ENCODE measurements at regions not wholly inside any gene's neighbourhood (a gene's known extent, or its start where the extent isn't known, plus 50 kb on each side); places are given as distances from the start of the nearest gene placed in this dataset.

DNA sequence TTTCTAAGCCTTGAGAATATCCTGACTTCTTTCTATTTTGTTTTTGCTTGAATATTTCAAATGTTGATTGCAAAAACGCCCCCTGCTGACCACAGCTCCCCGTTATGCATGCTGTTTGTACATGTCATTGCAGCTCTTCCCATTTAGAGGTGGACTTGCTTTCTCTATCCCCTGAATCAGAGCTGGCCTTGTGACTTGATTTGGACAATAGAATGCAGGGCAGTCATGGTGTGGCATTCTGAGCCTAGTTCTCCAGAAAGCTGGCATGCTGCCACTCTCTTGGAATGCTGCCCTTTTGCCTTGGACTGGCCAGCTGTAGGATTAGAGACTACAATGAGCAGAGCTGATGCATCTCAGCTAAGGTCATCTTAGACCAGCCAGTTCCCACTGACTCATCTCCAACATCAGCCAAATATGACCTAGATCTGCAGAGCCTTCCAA, 1561.5 kb downstream of the MRPL39 start:
- in situ Hi-C loops (cut with HindIII; ENCODE audit: low sequenced_read_pairs): no loop called here
- TF ChIP-seq CTCF (IDR thresholded peaks at IDR 0.05; ENCODE audit: low read depth, low read length): peak; percentile 58
- no peak overlapping the region for H3K4me3 ChIP-seq (ENCODE audit: low read depth, low read length)
- peak; percentile 97 for DNase-seq (ENCODE audit: low read depth, low spot score)

- no peak for TF ChIP-seq CTCF (IDR thresholded peaks at IDR 0.05; ENCODE audit: low read depth, low read length)
- in situ Hi-C loops (cut with HindIII; ENCODE audit: low sequenced_read_pairs): no loop called here
- no peak overlapping the region for H3K4me3 ChIP-seq (ENCODE audit: low read depth, low read length)
- DNase-seq (ENCODE audit: low read depth, low spot score): no peak
These were observed 1561.9 kb downstream of the MRPL39 start for GRCh38 chr21:24045373-24045772.

GRCh38 chr21:24042687-24043086, 1564.6 kb downstream of the MRPL39 start:
- DNase-seq (ENCODE audit: low read depth, low spot score): no peak
- TF ChIP-seq CTCF (IDR thresholded peaks at IDR 0.05; ENCODE audit: low read depth, low read length): no peak
- H3K4me3 ChIP-seq (ENCODE audit: low read depth, low read length): no peak overlapping the region
- in situ Hi-C loops (cut with HindIII; ENCODE audit: low sequenced_read_pairs): no loop called here

DNA sequence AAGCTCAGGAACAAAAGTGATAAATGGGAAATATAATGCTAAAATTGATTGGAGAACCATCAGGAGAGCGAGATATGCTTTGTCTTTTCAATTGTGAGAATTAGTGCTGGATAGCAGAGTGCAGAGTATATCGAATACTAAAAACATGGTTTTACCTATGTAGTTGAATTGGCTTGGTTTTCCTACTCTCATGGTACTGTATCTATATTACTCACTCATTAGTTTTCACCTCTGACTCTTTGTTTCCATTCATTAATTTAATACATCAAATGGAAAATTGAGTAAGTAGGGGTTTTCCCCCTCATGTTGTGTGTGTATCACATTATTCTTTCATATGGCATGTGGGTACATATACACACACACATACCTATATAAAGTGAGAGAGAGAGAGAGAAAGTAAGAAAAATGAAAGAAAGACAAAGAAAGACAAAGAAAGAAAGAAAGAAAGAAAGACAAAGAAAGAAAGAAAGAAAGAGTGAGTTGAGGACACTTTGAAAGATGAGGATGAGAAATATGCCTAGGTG, 1574.5 kb downstream of the MRPL39 start:
- DNase-seq (ENCODE audit: low read depth, low spot score): no peak
- in situ Hi-C loops (cut with HindIII; ENCODE audit: low sequenced_read_pairs): no loop called here
- no peak overlapping the region for H3K4me3 ChIP-seq (ENCODE audit: low read depth, low read length)
- TF ChIP-seq CTCF (IDR thresholded peaks at IDR 0.05; ENCODE audit: low read depth, low read length): no peak

DNA sequence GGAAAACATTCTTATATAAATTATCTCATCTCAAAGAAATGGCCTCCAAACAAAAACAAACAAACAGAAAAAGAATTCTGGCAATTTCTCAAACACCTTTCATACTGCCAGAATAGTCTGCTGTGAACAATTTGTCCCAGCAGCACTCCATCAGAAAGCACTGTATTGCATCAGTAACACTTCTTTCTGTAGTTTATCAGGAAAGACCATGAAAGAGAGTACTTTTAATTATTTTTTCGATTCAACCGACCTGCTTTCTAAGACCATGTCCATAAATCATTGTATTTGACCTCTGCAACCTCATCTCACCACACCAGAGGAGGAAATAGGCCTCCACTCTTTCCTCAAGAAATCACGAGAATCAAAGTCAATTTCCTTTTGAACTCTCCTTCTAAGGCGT, 1579.9 kb downstream of the MRPL39 start:
- no peak for DNase-seq (ENCODE audit: low read depth, low spot score)
- TF ChIP-seq CTCF (IDR thresholded peaks at IDR 0.05; ENCODE audit: low read depth, low read length): no peak
- in situ Hi-C loops (cut with HindIII; ENCODE audit: low sequenced_read_pairs): no loop called here
- H3K4me3 ChIP-seq (ENCODE audit: low read depth, low read length): no peak overlapping the region

GRCh38 chr21:24025101-24025500, 1582.2 kb downstream of the MRPL39 start:
- DNase-seq (ENCODE audit: low read depth, low spot score): no peak
- in situ Hi-C loops (cut with HindIII; ENCODE audit: low sequenced_read_pairs): no loop called here
- H3K4me3 ChIP-seq (ENCODE audit: low read depth, low read length): no peak overlapping the region
- no peak for TF ChIP-seq CTCF (IDR thresholded peaks at IDR 0.05; ENCODE audit: low read depth, low read length)

DNA sequence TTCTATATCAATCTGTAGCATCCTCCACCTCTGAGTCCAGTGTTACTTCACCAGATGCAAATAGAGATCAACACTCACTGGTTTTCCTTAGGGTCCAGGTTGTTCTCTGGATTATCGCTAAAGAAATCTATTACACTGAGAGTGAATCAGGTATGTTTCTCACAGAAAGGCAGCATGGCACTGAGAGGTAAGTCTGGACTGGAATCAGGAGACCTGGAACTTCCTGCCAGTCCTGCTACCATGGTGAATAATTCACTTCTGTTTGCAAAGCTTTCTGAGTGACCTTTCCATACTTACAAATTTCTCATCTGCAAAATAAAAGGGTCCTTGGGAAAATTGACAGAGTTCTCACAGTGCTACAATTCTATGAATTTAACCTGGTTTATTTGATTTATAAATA, 1583.3 kb downstream of the MRPL39 start:
- no peak for TF ChIP-seq CTCF (IDR thresholded peaks at IDR 0.05; ENCODE audit: low read depth, low read length)
- no peak overlapping the region for H3K4me3 ChIP-seq (ENCODE audit: low read depth, low read length)
- DNase-seq (ENCODE audit: low read depth, low spot score): no peak
- in situ Hi-C loops (cut with HindIII; ENCODE audit: low sequenced_read_pairs): no loop called here
